Breast epithelium (tissue), 4 donors: ENCODE measurements at regions not wholly inside any gene's neighbourhood (a gene's known extent, or its start where the extent isn't known, plus 50 kb on each side); places are given as distances from the start of the nearest gene placed in this dataset.

Source experiments
- DNase-seq, 2 donors: peaks; one replicate each; pipeline ENCODE4 v3.0.0-alpha.2; 2019; ENCODE audit warnings: low spot score in 2 of 2
- H3K27ac ChIP-seq, 2 donors: fragments of 200-600 bp; sonication (generic) in 1 of 2; one replicate each; pipeline ENCODE4 v1.5.1; 2016 to 2019; ENCODE audit warnings: mild to moderate bottlenecking in 1 of 2
- H3K27me3 ChIP-seq, 2 donors: fragments of 200-600 bp; sonication (generic) in 1 of 2; one replicate each; pipeline versions ENCODE4 v1.5.1 to v1.6.0; 2017 to 2019; ENCODE audit warnings: control low read depth in 1 of 2, mild to moderate bottlenecking in 1 of 2
- H3K36me3 ChIP-seq: fragments of 200-600 bp; one replicate; pipeline ENCODE4 v1.5.1; 2019
- H3K4me1 ChIP-seq, 2 donors: fragments of 200-600 bp; sonication (generic); one replicate each; pipeline ENCODE4 v1.5.1; 2016 to 2019; ENCODE audit warnings: control low read depth in 1 of 2
- H3K4me3 ChIP-seq, 3 donors: fragments of 200-600 bp; sonication (generic); 1 replicate in 2 of 3; 2 replicates in 1 of 3; pipeline ENCODE4 v1.5.1; 2016 to 2019; ENCODE audit warnings: mild to moderate bottlenecking in 3 of 3, moderate library complexity in 2 of 3
- H3K9me3 ChIP-seq, 2 donors: fragments of 200-600 bp; sonication (generic) in 1 of 2; one replicate each; pipeline ENCODE4 v1.5.1; 2016 to 2019; ENCODE audit warnings: control low read depth in 1 of 2
- POLR2A ChIP-seq: fragments of 450-650 bp; IDR thresholded peaks from one replicate; pipeline ENCODE4 v1.6.1; 2016; ENCODE audit warnings: antibody characterized with exemption, mild to moderate bottlenecking, moderate library complexity
- POLR2AphosphoS5 ChIP-seq, 3 donors: sonication (generic); formaldehyde crosslinking; IDR thresholded peaks; one replicate each; pipeline ENCODE4 v1.6.1; 2017; ENCODE audit warnings: antibody characterized with exemption in 3 of 3
- intact Hi-C: fragments of 100-400 bp; cut with DNase I; formaldehyde crosslinking; loops from one replicate; pipeline ENCODE4 v1.15.1; 2023; ENCODE audit warnings: low total_unique reads
- TF ChIP-seq, protein P1 (sequence below), 3 donors: fragments of 450-650 bp; IDR thresholded peaks; one replicate each; pipeline ENCODE4 v1.5.1; 2016 to 2017; ENCODE audit warnings: antibody characterized with exemption in 3 of 3, mild to moderate bottlenecking in 3 of 3, moderate library complexity in 3 of 3

DNA sequence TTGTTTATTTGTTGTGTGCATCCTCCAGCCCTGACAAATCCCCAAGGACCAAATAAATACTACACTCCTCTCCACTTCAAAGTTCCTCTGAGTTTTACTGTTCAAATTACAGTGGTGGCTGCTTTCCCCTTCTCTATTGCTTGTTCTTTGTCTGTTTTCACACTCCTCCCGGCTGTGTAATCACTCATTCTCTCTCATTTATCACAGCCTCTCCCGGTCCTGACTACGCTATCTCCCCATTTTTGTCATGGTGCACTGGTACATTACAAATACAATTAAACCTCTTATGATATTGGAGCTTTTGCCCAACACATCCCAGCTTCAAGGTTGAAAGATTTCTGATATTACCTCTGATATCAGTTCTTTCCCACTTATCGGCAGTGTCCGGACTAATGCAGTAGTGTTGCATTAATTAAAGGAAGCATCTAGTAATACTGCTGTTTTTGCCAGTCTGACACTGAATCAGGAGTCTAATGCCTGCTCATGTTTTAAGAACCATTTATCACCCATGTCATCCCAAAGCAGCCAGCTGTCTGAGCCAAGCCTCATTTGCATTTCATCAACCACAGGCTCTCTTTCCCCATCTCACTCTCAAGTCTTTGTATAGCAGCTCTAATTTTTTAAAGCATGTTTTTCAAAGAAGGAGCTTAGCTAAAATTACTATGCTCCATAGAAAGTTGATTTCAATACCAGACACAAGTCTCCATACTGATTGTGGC is 740.5 kb downstream of the ROBO2 start:
- no peak overlapping the region for H3K27ac ChIP-seq
- TF ChIP-seq, protein P1, sequence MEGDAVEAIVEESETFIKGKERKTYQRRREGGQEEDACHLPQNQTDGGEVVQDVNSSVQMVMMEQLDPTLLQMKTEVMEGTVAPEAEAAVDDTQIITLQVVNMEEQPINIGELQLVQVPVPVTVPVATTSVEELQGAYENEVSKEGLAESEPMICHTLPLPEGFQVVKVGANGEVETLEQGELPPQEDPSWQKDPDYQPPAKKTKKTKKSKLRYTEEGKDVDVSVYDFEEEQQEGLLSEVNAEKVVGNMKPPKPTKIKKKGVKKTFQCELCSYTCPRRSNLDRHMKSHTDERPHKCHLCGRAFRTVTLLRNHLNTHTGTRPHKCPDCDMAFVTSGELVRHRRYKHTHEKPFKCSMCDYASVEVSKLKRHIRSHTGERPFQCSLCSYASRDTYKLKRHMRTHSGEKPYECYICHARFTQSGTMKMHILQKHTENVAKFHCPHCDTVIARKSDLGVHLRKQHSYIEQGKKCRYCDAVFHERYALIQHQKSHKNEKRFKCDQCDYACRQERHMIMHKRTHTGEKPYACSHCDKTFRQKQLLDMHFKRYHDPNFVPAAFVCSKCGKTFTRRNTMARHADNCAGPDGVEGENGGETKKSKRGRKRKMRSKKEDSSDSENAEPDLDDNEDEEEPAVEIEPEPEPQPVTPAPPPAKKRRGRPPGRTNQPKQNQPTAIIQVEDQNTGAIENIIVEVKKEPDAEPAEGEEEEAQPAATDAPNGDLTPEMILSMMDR (IDR thresholded peaks at IDR 0.05), result no peak
- TF ChIP-seq POLR2A, result no peak
- no peaks in the 10 kb centered on the region for H3K4me1 ChIP-seq
- intact Hi-C loops, result no loop called here
- H3K36me3 ChIP-seq, result no peaks in the 10 kb centered on the region
- DNase-seq, result no peak
- no peaks in the 10 kb centered on the region for H3K9me3 ChIP-seq
- H3K27me3 ChIP-seq, result no peaks in the 10 kb centered on the region
- no peak overlapping the region for H3K4me3 ChIP-seq

DNA sequence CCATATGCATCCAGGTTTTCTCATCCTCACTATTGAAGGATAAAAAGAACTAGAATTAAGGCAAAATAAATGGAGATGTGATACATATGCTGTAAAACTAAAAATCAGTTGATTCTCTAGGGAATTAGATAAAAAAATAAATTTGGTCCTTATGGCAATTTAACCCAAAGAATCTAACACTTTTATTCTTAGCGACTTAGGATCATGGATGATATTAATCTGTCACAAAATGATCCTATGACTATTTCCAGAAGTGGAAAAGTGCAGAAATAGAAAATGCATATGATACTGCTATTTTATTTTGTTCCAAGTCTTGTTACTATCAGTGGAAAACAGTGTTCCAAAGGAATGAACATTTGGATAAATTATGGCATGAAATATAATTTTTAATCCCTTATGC is 746.3 kb downstream of the ROBO2 start:
- no peak overlapping the region for H3K27ac ChIP-seq
- H3K4me1 ChIP-seq, result no peaks in the 10 kb centered on the region
- TF ChIP-seq POLR2A (no peak), POLR2AphosphoS5 (IDR thresholded peaks at IDR 0.05) (no peak)
- TF ChIP-seq, protein P1 (IDR thresholded peaks at IDR 0.05), result no peak
- intact Hi-C loops, result no loop called here
- no peak for DNase-seq
- H3K36me3 ChIP-seq, result no peaks in the 10 kb centered on the region
- H3K9me3 ChIP-seq, result no peaks in the 10 kb centered on the region
- no peaks in the 10 kb centered on the region for H3K27me3 ChIP-seq
- no peak overlapping the region for H3K4me3 ChIP-seq

DNA sequence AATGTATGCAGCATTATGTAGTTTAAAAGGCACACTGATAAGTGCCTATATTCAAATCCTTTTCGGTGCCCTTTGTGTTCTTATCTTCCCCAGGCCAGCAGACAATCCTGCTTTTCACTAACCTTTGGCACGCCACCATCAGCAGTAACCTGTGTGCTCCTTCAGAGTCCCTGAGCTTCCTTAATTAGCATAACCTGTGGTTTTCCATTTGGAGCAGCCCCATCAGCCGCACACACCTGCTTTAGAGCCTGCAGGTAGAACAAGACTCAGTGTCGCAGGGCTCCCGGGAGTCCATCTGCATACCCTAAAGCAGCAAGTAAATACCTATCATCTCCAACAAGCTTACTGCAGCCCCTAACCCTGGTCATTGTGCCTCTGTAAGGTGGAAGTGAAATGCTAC is 755.1 kb downstream of the ROBO2 start:
- no peak overlapping the region for H3K4me3 ChIP-seq

DNA sequence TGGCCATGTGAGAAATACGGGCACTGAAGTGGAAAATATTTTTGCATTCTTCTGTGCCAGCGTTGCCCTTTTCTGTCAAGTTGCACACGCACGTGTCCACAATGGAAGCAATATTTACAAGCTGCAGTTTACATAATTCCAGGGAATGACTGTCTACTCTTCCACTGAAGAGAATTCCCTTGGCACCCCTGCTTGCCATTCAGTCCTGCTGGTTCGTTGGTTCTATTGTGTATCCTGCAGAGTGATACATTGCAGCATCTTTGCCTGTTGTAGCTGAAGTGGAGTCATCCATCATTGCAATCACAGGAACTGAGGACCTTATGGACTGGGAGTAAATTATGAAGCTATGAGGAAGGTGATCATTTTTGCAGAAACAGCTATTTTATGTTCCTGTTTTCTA is 759.4 kb downstream of the ROBO2 start:
- H3K4me3 ChIP-seq, result no peak overlapping the region
- TF ChIP-seq, protein P1 (IDR thresholded peaks at IDR 0.05), result no peak
- TF ChIP-seq POLR2AphosphoS5 (IDR thresholded peaks at IDR 0.05) (no peak), POLR2A (no peak)
- no peaks in the 10 kb centered on the region for H3K9me3 ChIP-seq
- intact Hi-C loops, result no loop called here
- H3K27me3 ChIP-seq, result no peaks in the 10 kb centered on the region
- no peak overlapping the region for H3K27ac ChIP-seq
- no peak for DNase-seq
- H3K4me1 ChIP-seq, result no peaks in the 10 kb centered on the region
- no peaks in the 10 kb centered on the region for H3K36me3 ChIP-seq

More for the DNA sequence above, 755.1 kb downstream of the ROBO2 start:
- no peaks in the 10 kb centered on the region for H3K4me1 ChIP-seq
- intact Hi-C loops, result no loop called here
- no peak for DNase-seq
- no peaks in the 10 kb centered on the region for H3K9me3 ChIP-seq
- TF ChIP-seq, protein P1 (IDR thresholded peaks at IDR 0.05), result no peak
- TF ChIP-seq POLR2AphosphoS5 (IDR thresholded peaks at IDR 0.05), result no peak
- no peaks in the 10 kb centered on the region for H3K27me3 ChIP-seq
- no peak overlapping the region for H3K27ac ChIP-seq
- H3K36me3 ChIP-seq, result no peaks in the 10 kb centered on the region

DNA sequence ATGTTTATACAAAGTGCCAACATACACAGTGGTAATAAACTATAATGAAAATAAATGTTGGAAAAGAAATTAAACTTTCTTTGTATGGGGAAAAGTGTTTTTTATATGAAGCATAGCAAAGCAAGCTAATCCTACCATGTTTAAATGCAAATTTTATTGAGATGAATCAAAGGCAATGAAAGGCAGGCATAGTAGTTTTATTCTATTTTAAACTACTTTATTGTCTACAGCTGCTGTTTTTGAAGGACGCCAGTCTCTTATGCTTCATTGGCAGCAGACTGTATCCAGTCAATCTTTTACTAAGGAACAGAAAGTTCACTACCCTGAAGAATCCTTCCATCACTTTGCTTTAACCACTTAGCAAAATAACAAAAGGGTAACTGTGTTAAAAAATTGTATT is 761.0 kb downstream of the ROBO2 start:
- TF ChIP-seq POLR2AphosphoS5 (IDR thresholded peaks at IDR 0.05) (no peak), POLR2A (no peak)
- TF ChIP-seq, protein P1 (IDR thresholded peaks at IDR 0.05), result no peak
- H3K27ac ChIP-seq, result no peak overlapping the region
- H3K4me3 ChIP-seq, result no peak overlapping the region
- no peaks in the 10 kb centered on the region for H3K27me3 ChIP-seq
- no peaks in the 10 kb centered on the region for H3K36me3 ChIP-seq
- no peak for DNase-seq
- intact Hi-C loops, result no loop called here
- no peaks in the 10 kb centered on the region for H3K4me1 ChIP-seq
- no peaks in the 10 kb centered on the region for H3K9me3 ChIP-seq
